ENCODE measurements at regions not wholly inside any gene's neighbourhood (a gene's known extent, or its start where the extent isn't known, plus 50 kb on each side); places are given as distances from the start of the nearest gene placed in this dataset.

DNA sequence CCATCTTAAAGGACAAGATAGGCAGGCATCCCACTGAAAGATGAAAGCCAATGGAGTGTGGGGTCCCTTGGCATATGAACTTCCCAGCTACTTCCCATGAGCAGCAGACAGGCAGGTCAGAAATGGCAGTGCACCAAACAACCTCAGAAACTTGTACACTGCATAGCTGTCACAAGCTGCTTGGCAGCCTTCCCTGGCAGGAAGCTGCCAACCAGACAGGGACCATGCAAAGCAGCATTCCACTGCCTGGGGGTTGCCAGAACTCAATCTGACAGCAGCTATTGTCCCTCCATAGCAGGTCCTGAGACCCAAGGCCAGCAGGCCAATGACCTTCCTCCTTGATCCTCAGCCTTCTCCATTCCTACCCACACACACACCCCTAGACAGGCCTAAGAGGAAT, 139.5 kb downstream of the PLCE1 start:
- Histone ChIP-seq H3K79me1 (ENCODE audit: low read depth, low read length) (no peaks in the 10 kb centered on the region), H4K8ac (ENCODE audit: extremely low read depth, insufficient read depth, low read length) (no peak overlapping the region), H2AFZ (ENCODE audit: low read length) (no peak overlapping the region), H3K4ac (replicated peaks; ENCODE audit: insufficient read length, low read depth, low read length) (no peak overlapping the region), H3K4me3 (ENCODE audit: extremely low read depth in 1 of 4, insufficient read depth in 2 of 4, low read depth in 3 of 4, low read length in 4 of 4) (no peak overlapping the region), H2BK5ac (ENCODE audit: low read depth, low read length) (no peak overlapping the region), H3K9me3 (ENCODE audit: insufficient read depth in 2 of 2, low read depth in 1 of 2, low read length in 1 of 2) (no peaks in the 10 kb centered on the region), H3K4me2 (ENCODE audit: insufficient read depth in 1 of 2, low read depth in 2 of 2, low read length in 2 of 2) (no peak overlapping the region), H3K18ac (ENCODE audit: extremely low read depth, low read length) (no peak overlapping the region), H3K23me2 (ENCODE audit: low read depth, low read length) (no peaks in the 10 kb centered on the region), H2BK15ac (ENCODE audit: low read length) (no peak overlapping the region), H3K79me2 (ENCODE audit: control insufficient read depth in 1 of 2, insufficient read depth in 2 of 2, low read length in 2 of 2) (no peaks in the 10 kb centered on the region), H2BK120ac (replicated peaks; ENCODE audit: low read depth, low read length) (no peak overlapping the region), H3K27ac (ENCODE audit: low read depth, low read length) (no peak overlapping the region), H3K23ac (ENCODE audit: insufficient read length) (no peak overlapping the region), H3K56ac (replicated peaks; ENCODE audit: insufficient read length, low read depth, low read length) (no peak overlapping the region), H3K9ac (replicated peaks in 1 of 4; ENCODE audit: extremely low read depth in 1 of 4, low read depth in 3 of 4, low read length in 3 of 4) (no peak overlapping the region), H3K4me1 (replicated peaks in 1 of 4; ENCODE audit: control insufficient read depth in 3 of 4, insufficient read depth in 4 of 4, low read length in 3 of 4) (no peaks in the 10 kb centered on the region), H2AK5ac (ENCODE audit: low read depth, low read length) (no peak overlapping the region), H4K91ac (replicated peaks; ENCODE audit: insufficient read length, low read length) (no peak overlapping the region), H3K36me3 (ENCODE audit: control insufficient read depth in 2 of 4, insufficient read depth in 4 of 4, low read length in 3 of 4) (no peaks in the 10 kb centered on the region), H4K20me1 (replicated peaks in 1 of 2; ENCODE audit: control insufficient read depth in 1 of 2, insufficient read depth in 2 of 2, low read length in 2 of 2) (no peaks in the 10 kb centered on the region), H2BK12ac (ENCODE audit: low read depth, low read length) (no peak overlapping the region), H2BK20ac (ENCODE audit: low read length) (no peak overlapping the region), H3K14ac (ENCODE audit: insufficient read length) (no peak overlapping the region), H4K5ac (ENCODE audit: insufficient read length, low read depth, low read length) (no peak overlapping the region), H3K27me3 (replicated peaks in 1 of 4; ENCODE audit: control insufficient read depth in 3 of 4, extremely low read depth in 1 of 4, insufficient read depth in 3 of 4, low read length in 3 of 4) (no peaks in the 10 kb centered on the region)
- ChIA-PET CTCF (ENCODE audit: partially characterized antibody) (interaction anchor here (0.6 to 0.8 kb wide), 2 partner anchors 17 to 18 kb away, joined by 3 read pairs; no protein-coding TSS in a partner anchor), POLR2A (ENCODE audit: partially characterized antibody) (no interaction called here)
- DNase-seq (ENCODE audit: low read depth in 1 of 2, low spot score in 2 of 2), result no peak
- TF ChIP-seq, protein P1, sequence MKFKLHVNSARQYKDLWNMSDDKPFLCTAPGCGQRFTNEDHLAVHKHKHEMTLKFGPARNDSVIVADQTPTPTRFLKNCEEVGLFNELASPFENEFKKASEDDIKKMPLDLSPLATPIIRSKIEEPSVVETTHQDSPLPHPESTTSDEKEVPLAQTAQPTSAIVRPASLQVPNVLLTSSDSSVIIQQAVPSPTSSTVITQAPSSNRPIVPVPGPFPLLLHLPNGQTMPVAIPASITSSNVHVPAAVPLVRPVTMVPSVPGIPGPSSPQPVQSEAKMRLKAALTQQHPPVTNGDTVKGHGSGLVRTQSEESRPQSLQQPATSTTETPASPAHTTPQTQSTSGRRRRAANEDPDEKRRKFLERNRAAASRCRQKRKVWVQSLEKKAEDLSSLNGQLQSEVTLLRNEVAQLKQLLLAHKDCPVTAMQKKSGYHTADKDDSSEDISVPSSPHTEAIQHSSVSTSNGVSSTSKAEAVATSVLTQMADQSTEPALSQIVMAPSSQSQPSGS (IDR thresholded peaks at IDR 0.05; ENCODE audit: low read length), result no peak
- TF ChIP-seq POU5F1 (IDR thresholded peaks at IDR 0.05; ENCODE audit: low read depth, low read length), result no peak
- FAIRE-seq, result no peak

All from H1 (cell line).